Stimulated activated CD8-positive, alpha-beta memory T cell treated with anti-CD3 and anti-CD28 coated beads, Interleukin-4, amount 100 ng/mL, for 48 hours (primary cell): ENCODE measurements at regions not wholly inside any gene's neighbourhood (a gene's known extent, or its start where the extent isn't known, plus 50 kb on each side); places are given as distances from the start of the nearest gene placed in this dataset.

Experiments used
- DNase-seq: peaks from one replicate; pipeline ENCODE4 v3.0.0-alpha.2; 2020

- DNase-seq = no peak
These were observed 472.0 kb upstream of the TBX3 start for GRCh38 chr12:115155665-115156645.

GRCh38 chr12:115149685-115150378 lies 465.9 kb upstream of the TBX3 start:
- no peak for DNase-seq

- DNase-seq = no peak
These were observed 465.3 kb upstream of the TBX3 start for GRCh38 chr12:115149279-115149678.

- DNase-seq = no peak
These were observed 463.9 kb upstream of the TBX3 start for GRCh38 chr12:115147916-115148315.

GRCh38 chr12:115146453-115146852 lies 462.5 kb upstream of the TBX3 start:
- no peak for DNase-seq

GRCh38 chr12:115144425-115144824 lies 460.4 kb upstream of the TBX3 start:
- DNase-seq = no peak

GRCh38 chr12:115140981-115141655 lies 457.1 kb upstream of the TBX3 start:
- DNase-seq = no peak

GRCh38 chr12:115137812-115138521 lies 454.0 kb upstream of the TBX3 start:
- DNase-seq = no peak

- DNase-seq = no peak
These were observed 451.8 kb upstream of the TBX3 start for GRCh38 chr12:115135800-115136211.

- DNase-seq = no peak
These were observed 450.3 kb upstream of the TBX3 start for GRCh38 chr12:115134298-115134697.

- DNase-seq = no peak
These were observed 448.9 kb upstream of the TBX3 start for GRCh38 chr12:115132905-115133304.

- DNase-seq = no peak
These were observed 448.2 kb upstream of the TBX3 start for GRCh38 chr12:115132145-115132544.

GRCh38 chr12:115129727-115130126 lies 445.8 kb upstream of the TBX3 start:
- no peak for DNase-seq

- DNase-seq = no peak
These were observed 437.1 kb upstream of the TBX3 start for GRCh38 chr12:115121053-115121452.

- DNase-seq = no peak
These were observed 434.3 kb upstream of the TBX3 start for GRCh38 chr12:115118177-115118724.

- no peak for DNase-seq
These were observed 430.2 kb upstream of the TBX3 start for GRCh38 chr12:115114140-115114539.

- no peak for DNase-seq
These were observed 425.9 kb upstream of the TBX3 start for GRCh38 chr12:115109863-115110262.

- DNase-seq = no peak
These were observed 424.4 kb upstream of the TBX3 start for GRCh38 chr12:115108129-115109100.

- DNase-seq = no peak
These were observed 420.2 kb upstream of the TBX3 start for GRCh38 chr12:115103884-115104883.

GRCh38 chr12:115102450-115102849 lies 418.5 kb upstream of the TBX3 start:
- DNase-seq = no peak
